Keratinocyte (primary cell): ENCODE measurements at regions not wholly inside any gene's neighbourhood (a gene's known extent, or its start where the extent isn't known, plus 50 kb on each side); places are given as distances from the start of the nearest gene placed in this dataset.

Experiments used
- DNase-seq: peaks from one replicate; pipeline ENCODE4 v3.0.0-alpha.2; 2011; ENCODE audit warnings: low read depth, missing footprints, low spot score
- FAIRE-seq: peaks from 2 replicates; lab custom pipeline; 2011; peaks lifted over from hg19 to GRCh38; lab: Jason Lieb, UNC
- H2AFZ ChIP-seq: 2 replicates; pipeline ENCODE4 v1.6.0; 2012; ENCODE audit warnings: low read length, control low read depth, inconsistent platforms; ENCODE audit not compliant: control insufficient read depth
- H3K27ac ChIP-seq: 2 replicates; pipeline ENCODE4 v1.5.1; 2011; ENCODE audit warnings: low read length; ENCODE audit not compliant: control insufficient read depth, insufficient read depth
- H3K27me3 ChIP-seq: 3 replicates; pipeline ENCODE4 v1.6.0; 2011; ENCODE audit warnings: low read length; ENCODE audit not compliant: control insufficient read depth, insufficient read depth; ENCODE audit errors: extremely low read depth
- H3K36me3 ChIP-seq, 2 experiments: 2 replicates in 1 of 2; 3 replicates in 1 of 2; pipeline ENCODE4 v1.5.1; 2011; ENCODE audit warnings: low read length in 2 of 2, mild to moderate bottlenecking in 1 of 2; ENCODE audit not compliant: control insufficient read depth in 2 of 2, insufficient read depth in 2 of 2; ENCODE audit errors: extremely low read depth in 1 of 2
- H3K4me1 ChIP-seq: 3 replicates; pipeline ENCODE4 v1.5.1; 2011; ENCODE audit warnings: low read length; ENCODE audit not compliant: control insufficient read depth, insufficient read depth; ENCODE audit errors: extremely low read depth
- H3K4me2 ChIP-seq: 3 replicates; pipeline ENCODE4 v1.6.0; 2011; ENCODE audit warnings: low read depth, low read length; ENCODE audit not compliant: control insufficient read depth, insufficient read depth; ENCODE audit errors: extremely low read depth
- H3K4me3 ChIP-seq, 3 experiments: fragments of 200-600 bp in 1 of 3; sonication (generic) in 1 of 3; 2 replicates in 2 of 3; 3 replicates in 1 of 3; pipeline ENCODE4 v1.5.1; 2011 to 2016; ENCODE audit warnings: low read length in 3 of 3, mild to moderate bottlenecking in 3 of 3, control low read depth in 2 of 3, inconsistent platforms in 1 of 3, low read depth in 1 of 3, mixed read lengths in 1 of 3, mixed run types in 1 of 3, moderate library complexity in 1 of 3; ENCODE audit not compliant: control insufficient read depth in 2 of 3, insufficient read depth in 2 of 3; ENCODE audit errors: extremely low read depth in 1 of 3
- H3K79me2 ChIP-seq: 2 replicates; pipeline ENCODE4 v1.6.0; 2012; ENCODE audit warnings: low read length; ENCODE audit not compliant: control insufficient read depth, insufficient read depth
- H3K9ac ChIP-seq: 3 replicates; pipeline ENCODE4 v1.6.0; 2011; ENCODE audit warnings: low read length; ENCODE audit not compliant: control insufficient read depth, insufficient read depth; ENCODE audit errors: extremely low read depth
- H3K9me1 ChIP-seq: 3 replicates; pipeline ENCODE4 v1.6.0; 2011; ENCODE audit warnings: low read length; ENCODE audit not compliant: control insufficient read depth, insufficient read depth; ENCODE audit errors: extremely low read depth
- H3K9me3 ChIP-seq: 2 replicates; pipeline ENCODE4 v1.5.1; 2012; ENCODE audit warnings: low read depth, low read length; ENCODE audit not compliant: control insufficient read depth
- H4K20me1 ChIP-seq: 3 replicates; pipeline ENCODE4 v1.6.0; 2011; ENCODE audit warnings: low read length; ENCODE audit not compliant: control insufficient read depth, insufficient read depth; ENCODE audit errors: extremely low read depth
- EZH2 ChIP-seq: IDR thresholded peaks from one replicate; pipeline ENCODE4 v1.6.1; 2012; ENCODE audit warnings: inconsistent platforms, mild to moderate bottlenecking, low read length, moderate library complexity
- dilution Hi-C: fragments of 300-500 bp; cut with MboI; formaldehyde crosslinking; loops from one replicate; pipeline ENCODE4 v1.7.0; 2020; ENCODE audit warnings: low sequenced_read_pairs; ENCODE audit not compliant: extremely low pct_ligation_motif_present
- TF ChIP-seq, protein P1 (sequence below), 3 experiments: IDR thresholded peaks in 1 of 3; conservative IDR thresholded peaks in 1 of 3; optimal IDR thresholded peaks in 1 of 3; 2 replicates in 2 of 3; 3 replicates in 1 of 3; pipeline versions ENCODE3 to v1.5.1; 2011; ENCODE audit warnings: low read length in 3 of 3, mild to moderate bottlenecking in 3 of 3, moderate library complexity in 2 of 3, control low read depth in 1 of 3, inconsistent platforms in 1 of 3; ENCODE audit not compliant: insufficient read depth in 2 of 3; ENCODE audit errors: extremely low read depth in 1 of 3

DNA sequence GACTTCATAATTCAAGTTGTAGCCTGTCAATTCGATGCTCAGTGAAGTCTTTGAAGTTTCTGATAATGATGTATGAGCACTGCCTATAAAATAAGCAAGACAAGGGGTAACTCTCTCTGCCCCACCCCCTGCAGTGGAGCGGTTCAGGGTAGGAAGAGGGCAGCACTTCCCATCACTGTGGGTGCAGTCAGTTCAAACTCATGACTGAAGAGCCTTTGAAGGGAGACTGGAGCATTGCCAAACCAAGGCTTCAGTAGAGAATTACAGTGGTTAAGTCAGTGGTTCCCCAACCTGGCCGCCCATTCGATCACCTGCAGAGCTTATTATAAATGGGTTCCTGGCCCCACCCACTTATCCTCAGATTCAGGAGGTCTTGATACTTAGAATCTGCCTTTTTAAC lies 190.6 kb downstream of the SHQ1 start:
- no peaks in the 10 kb centered on the region for H3K79me2 ChIP-seq
- H3K4me2 ChIP-seq: no peak overlapping the region
- H3K9me3 ChIP-seq: no peaks in the 10 kb centered on the region
- dilution Hi-C loops: no loop called here
- FAIRE-seq (peak; percentile 66), DNase-seq (no peak)
- H4K20me1 ChIP-seq: no peaks in the 10 kb centered on the region
- peaks cover 3% of the 10 kb centered on the region for H3K27me3 ChIP-seq
- H3K36me3 ChIP-seq: no peaks in the 10 kb centered on the region
- peaks cover 50% of the 10 kb centered on the region for H3K4me1 ChIP-seq
- H3K4me3 ChIP-seq: no peak overlapping the region
- H2AFZ ChIP-seq: no peak overlapping the region
- no peaks in the 10 kb centered on the region for H3K9me1 ChIP-seq
- no peak overlapping the region for H3K9ac ChIP-seq
- H3K27ac ChIP-seq: no peak overlapping the region
- TF ChIP-seq, protein P1, sequence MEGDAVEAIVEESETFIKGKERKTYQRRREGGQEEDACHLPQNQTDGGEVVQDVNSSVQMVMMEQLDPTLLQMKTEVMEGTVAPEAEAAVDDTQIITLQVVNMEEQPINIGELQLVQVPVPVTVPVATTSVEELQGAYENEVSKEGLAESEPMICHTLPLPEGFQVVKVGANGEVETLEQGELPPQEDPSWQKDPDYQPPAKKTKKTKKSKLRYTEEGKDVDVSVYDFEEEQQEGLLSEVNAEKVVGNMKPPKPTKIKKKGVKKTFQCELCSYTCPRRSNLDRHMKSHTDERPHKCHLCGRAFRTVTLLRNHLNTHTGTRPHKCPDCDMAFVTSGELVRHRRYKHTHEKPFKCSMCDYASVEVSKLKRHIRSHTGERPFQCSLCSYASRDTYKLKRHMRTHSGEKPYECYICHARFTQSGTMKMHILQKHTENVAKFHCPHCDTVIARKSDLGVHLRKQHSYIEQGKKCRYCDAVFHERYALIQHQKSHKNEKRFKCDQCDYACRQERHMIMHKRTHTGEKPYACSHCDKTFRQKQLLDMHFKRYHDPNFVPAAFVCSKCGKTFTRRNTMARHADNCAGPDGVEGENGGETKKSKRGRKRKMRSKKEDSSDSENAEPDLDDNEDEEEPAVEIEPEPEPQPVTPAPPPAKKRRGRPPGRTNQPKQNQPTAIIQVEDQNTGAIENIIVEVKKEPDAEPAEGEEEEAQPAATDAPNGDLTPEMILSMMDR (optimal IDR thresholded peaks at IDR 0.05 in 1 of 3, IDR thresholded peaks at IDR 0.05 in 1 of 3, conservative IDR thresholded peaks at IDR 0.05 in 1 of 3; ENCODE audit: extremely low read depth in 1 of 3, insufficient read depth in 2 of 3, low read length in 3 of 3): peak in 1 of 3 experiments; percentile 18
- no peak for TF ChIP-seq EZH2

DNA sequence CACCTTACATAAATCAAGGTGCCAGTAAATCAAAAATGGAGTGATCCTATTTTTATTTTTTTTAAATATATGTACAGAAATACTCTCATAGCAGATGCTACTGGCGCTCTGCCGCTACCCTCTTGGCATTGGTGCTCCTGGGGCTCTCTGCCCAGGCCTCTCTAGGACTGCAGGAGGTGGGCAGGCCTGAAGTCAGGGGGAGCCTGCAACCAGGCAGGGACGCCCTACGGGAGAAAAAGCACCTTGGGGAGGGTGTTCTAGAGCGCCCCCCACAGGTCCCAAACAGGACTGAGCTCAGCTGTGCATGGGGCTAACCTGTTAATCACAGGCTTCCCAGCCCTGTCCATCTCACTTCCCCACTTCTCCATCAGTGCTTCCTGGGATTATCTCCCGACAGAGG lies 192.5 kb downstream of the SHQ1 start:
- Histone ChIP-seq H3K27ac (no peak overlapping the region), H3K4me2 (peak overlapping the region; percentile 59), H3K36me3 (no peaks in the 10 kb centered on the region), H2AFZ (no peak overlapping the region), H3K9me3 (no peaks in the 10 kb centered on the region), H3K27me3 (peaks cover 3% of the 10 kb centered on the region), H3K9me1 (no peaks in the 10 kb centered on the region), H3K4me1 (peaks cover 48% of the 10 kb centered on the region), H4K20me1 (no peaks in the 10 kb centered on the region), H3K9ac (no peak overlapping the region), H3K4me3 (no peak overlapping the region), H3K79me2 (no peaks in the 10 kb centered on the region)
- dilution Hi-C loops: no loop called here
- TF ChIP-seq, protein P1 (optimal IDR thresholded peaks at IDR 0.05 in 1 of 3, IDR thresholded peaks at IDR 0.05 in 1 of 3, conservative IDR thresholded peaks at IDR 0.05 in 1 of 3; ENCODE audit: extremely low read depth in 1 of 3, insufficient read depth in 2 of 3, low read length in 3 of 3): peak; percentile 24 to 36 (median 30)
- TF ChIP-seq EZH2: no peak
- FAIRE-seq (no peak), DNase-seq (no peak)
